Erythroblast (primary cell): ENCODE measurements at regions not wholly inside any gene's neighbourhood (a gene's known extent, or its start where the extent isn't known, plus 50 kb on each side); places are given as distances from the start of the nearest gene placed in this dataset.

Source experiments
- GATA1 ChIP-seq: IDR thresholded peaks from 2 replicates; pipeline ENCODE4 v1.6.1; 2011; ENCODE audit warnings: low read depth, mild to moderate bottlenecking, control low read depth, low read length, moderate library complexity
- POLR2A ChIP-seq: IDR thresholded peaks from 2 replicates; pipeline ENCODE4 v1.6.1; 2011; ENCODE audit warnings: mild to moderate bottlenecking, low read length

- TF ChIP-seq POLR2A (no peak), GATA1 (no peak)
Measured at GRCh38 chr9:82526577-82526976, 536.4 kb downstream of the RASEF start.
